H1 (cell line): ENCODE measurements at regions not wholly inside any gene's neighbourhood (a gene's known extent, or its start where the extent isn't known, plus 50 kb on each side); places are given as distances from the start of the nearest gene placed in this dataset.

Source experiments
- CTCF ChIA-PET: fragments of 300-600 bp; sonication (Branson Sonifier 250); formaldehyde crosslinking; loops from one replicate; lab custom pipeline; 2021; ENCODE audit not compliant: partially characterized antibody; lab: Charles Lee
- POLR2A ChIA-PET: fragments of 300-600 bp; sonication (Branson Sonifier 250); formaldehyde crosslinking; loops from one replicate; lab custom pipeline; 2021; ENCODE audit warnings: inconsistent platforms; ENCODE audit not compliant: partially characterized antibody; lab: Charles Lee
- DNase-seq, 2 experiments: peaks; one replicate each; pipeline versions ENCODE4 v3.0.0 to v3.0.0-alpha.2; 2010 to 2022; ENCODE audit warnings: low spot score in 2 of 2, low read depth in 1 of 2, mixed read lengths in 1 of 2
- FAIRE-seq: peaks from 2 replicates; lab custom pipeline; 2011; peaks lifted over from hg19 to GRCh38; lab: Jason Lieb, UNC
- H2AFZ ChIP-seq: 2 replicates; pipeline ENCODE4 v1.8.1; 2012; ENCODE audit warnings: low read length, inconsistent platforms
- H2AK5ac ChIP-seq: 2 replicates; pipeline ENCODE4 v1.6.1; 2013; ENCODE audit warnings: low read depth, low read length
- H2BK120ac ChIP-seq: replicated peaks from 2 replicates; pipeline ENCODE3; 2013; ENCODE audit warnings: low read depth, low read length, inconsistent platforms
- H2BK12ac ChIP-seq: 2 replicates; pipeline ENCODE4 v1.6.1; 2013; ENCODE audit warnings: low read depth, low read length
- H2BK15ac ChIP-seq: 2 replicates; pipeline ENCODE4 v1.6.1; 2013; ENCODE audit warnings: low read length
- H2BK20ac ChIP-seq: 2 replicates; pipeline ENCODE4 v1.6.1; 2013; ENCODE audit warnings: low read length
- H2BK5ac ChIP-seq: 2 replicates; pipeline ENCODE4 v1.6.1; 2013; ENCODE audit warnings: low read depth, low read length
- H3K14ac ChIP-seq: 2 replicates; pipeline ENCODE4 v1.6.1; 2013; ENCODE audit warnings: inconsistent platforms; ENCODE audit not compliant: insufficient read length
- H3K18ac ChIP-seq: 2 replicates; pipeline ENCODE4 v1.6.1; 2013; ENCODE audit warnings: low read length; ENCODE audit errors: extremely low read depth
- H3K23ac ChIP-seq: 2 replicates; pipeline ENCODE4 v1.6.1; 2013; ENCODE audit warnings: inconsistent platforms; ENCODE audit not compliant: insufficient read length
- H3K23me2 ChIP-seq: 2 replicates; pipeline ENCODE4 v1.6.1; 2013; ENCODE audit warnings: low read depth, low read length
- H3K27ac ChIP-seq: 2 replicates; pipeline ENCODE4 v1.6.1; 2011; ENCODE audit warnings: low read depth, low read length, inconsistent platforms
- H3K27me3 ChIP-seq, 4 experiments: replicated peaks in 1 of 4; 1 replicate in 1 of 4; 2 replicates in 3 of 4; pipeline versions ENCODE4 v1.6.1 to v1.8.1; 2011 to 2013; ENCODE audit warnings: low read length in 3 of 4, mild to moderate bottlenecking in 3 of 4, inconsistent platforms in 2 of 4, mixed read lengths in 2 of 4, moderate library complexity in 1 of 4; ENCODE audit not compliant: control insufficient read depth in 3 of 4, insufficient read depth in 3 of 4; ENCODE audit errors: extremely low read depth in 1 of 4
- H3K36me3 ChIP-seq, 4 experiments: 2 replicates each; pipeline versions ENCODE4 v1.6.1 to v1.8.1; 2011 to 2013; ENCODE audit warnings: mild to moderate bottlenecking in 4 of 4, low read length in 3 of 4, moderate library complexity in 2 of 4, control low read depth in 1 of 4, inconsistent platforms in 1 of 4; ENCODE audit not compliant: insufficient read depth in 4 of 4, control insufficient read depth in 2 of 4
- H3K4ac ChIP-seq: replicated peaks from 2 replicates; pipeline ENCODE3; 2013; ENCODE audit warnings: low read length, low read depth, mixed read lengths, inconsistent platforms; ENCODE audit not compliant: insufficient read length
- H3K4me1 ChIP-seq, 4 experiments: replicated peaks in 1 of 4; 1 replicate in 1 of 4; 2 replicates in 3 of 4; pipeline versions ENCODE4 v1.6.1 to v1.8.1; 2011 to 2013; ENCODE audit warnings: low read length in 3 of 4, inconsistent platforms in 2 of 4, mixed read lengths in 1 of 4; ENCODE audit not compliant: insufficient read depth in 4 of 4, control insufficient read depth in 3 of 4
- H3K4me2 ChIP-seq, 2 experiments: 2 replicates each; pipeline versions ENCODE4 v1.6.1 to v1.8.1; 2011 to 2013; ENCODE audit warnings: low read depth in 2 of 2, low read length in 2 of 2, control low read depth in 1 of 2, inconsistent platforms in 1 of 2, mild to moderate bottlenecking in 1 of 2; ENCODE audit not compliant: insufficient read depth in 1 of 2
- H3K4me3 ChIP-seq, 4 experiments: fragments of 200-600, 300-600 bp in 1 of 4; sonication (generic), shearing (Covaris generic), sonication (Bioruptor Twin) in 1 of 4; 2 replicates each; pipeline versions ENCODE4 v1.5.1 to v1.8.1; 2011 to 2016; ENCODE audit warnings: low read length in 4 of 4, low read depth in 3 of 4, control low read depth in 2 of 4, inconsistent platforms in 2 of 4, mild to moderate bottlenecking in 2 of 4, mixed read lengths in 1 of 4, moderate library complexity in 1 of 4; ENCODE audit not compliant: insufficient read depth in 2 of 4; ENCODE audit errors: extremely low read depth in 1 of 4
- H3K56ac ChIP-seq: replicated peaks from 2 replicates; pipeline ENCODE3; 2013; ENCODE audit warnings: low read depth, mild to moderate bottlenecking, mixed read lengths, low read length, inconsistent platforms; ENCODE audit not compliant: insufficient read length
- H3K79me1 ChIP-seq: 2 replicates; pipeline ENCODE4 v1.6.1; 2013; ENCODE audit warnings: low read depth, low read length, control low read depth
- H3K79me2 ChIP-seq, 2 experiments: 2 replicates each; pipeline versions ENCODE4 v1.6.1 to v1.8.1; 2012 to 2013; ENCODE audit warnings: low read length in 2 of 2, mild to moderate bottlenecking in 2 of 2, inconsistent platforms in 1 of 2; ENCODE audit not compliant: insufficient read depth in 2 of 2, control insufficient read depth in 1 of 2
- H3K9ac ChIP-seq, 4 experiments: replicated peaks in 1 of 4; 1 replicate in 1 of 4; 2 replicates in 3 of 4; pipeline versions ENCODE4 v1.6.1 to v1.8.1; 2011 to 2013; ENCODE audit warnings: low read depth in 3 of 4, low read length in 3 of 4, control low read depth in 2 of 4, mild to moderate bottlenecking in 2 of 4, moderate library complexity in 2 of 4, inconsistent platforms in 1 of 4; ENCODE audit errors: extremely low read depth in 1 of 4
- H3K9me3 ChIP-seq, 2 experiments: 2 replicates each; pipeline versions ENCODE4 v1.6.1 to v1.8.1; 2012 to 2013; ENCODE audit warnings: mild to moderate bottlenecking in 2 of 2, moderate library complexity in 2 of 2, control low read depth in 1 of 2, inconsistent platforms in 1 of 2, low read depth in 1 of 2, low read length in 1 of 2, mixed read lengths in 1 of 2; ENCODE audit not compliant: insufficient read depth in 2 of 2
- H4K20me1 ChIP-seq, 2 experiments: replicated peaks in 1 of 2; 2 replicates each; pipeline versions ENCODE3 to v1.8.1; 2011 to 2013; ENCODE audit warnings: inconsistent platforms in 2 of 2, low read length in 2 of 2, mild to moderate bottlenecking in 1 of 2; ENCODE audit not compliant: insufficient read depth in 2 of 2, control insufficient read depth in 1 of 2
- H4K5ac ChIP-seq: 2 replicates; pipeline ENCODE4 v1.6.1; 2013; ENCODE audit warnings: low read length, low read depth, mixed read lengths, inconsistent platforms; ENCODE audit not compliant: insufficient read length
- H4K8ac ChIP-seq: 2 replicates; pipeline ENCODE4 v1.8.0; 2013; ENCODE audit warnings: mild to moderate bottlenecking, moderate library complexity, low read length, inconsistent platforms; ENCODE audit not compliant: insufficient read depth; ENCODE audit errors: extremely low read depth
- H4K91ac ChIP-seq: replicated peaks from 2 replicates; pipeline ENCODE3; 2013; ENCODE audit warnings: low read length, mixed read lengths, inconsistent platforms; ENCODE audit not compliant: insufficient read length
- BCL11A ChIP-seq, 2 experiments: IDR thresholded peaks; one replicate each; pipeline ENCODE4 v1.6.1; 2011; ENCODE audit warnings: low read depth in 2 of 2, low read length in 2 of 2, mild to moderate bottlenecking in 2 of 2
- SAP30 ChIP-seq: fragments of 300-600 bp; sonication (generic); IDR thresholded peaks from 2 replicates; pipeline ENCODE4 v1.7.1; 2012; ENCODE audit warnings: low read length, moderate library complexity, mild to moderate bottlenecking, inconsistent platforms; ENCODE audit not compliant: insufficient read depth, insufficient replicate concordance
- WGBS, 2 experiments: shearing (Covaris generic) in 1 of 2; methylation state at CpG; one replicate each; pipeline versions ENCODE4 v1.1.6 to v1.1.7; 2013 to 2015; ENCODE audit warnings: low lambda C conversion rate in 2 of 2, mixed read lengths in 2 of 2, inconsistent platforms in 1 of 2, low coverage in 1 of 2, missing lambda C conversion rate in 1 of 2; ENCODE audit not compliant: insufficient replicate concordance in 2 of 2, insufficient coverage in 1 of 2, insufficient read length in 1 of 2; ENCODE audit errors: extremely low coverage in 1 of 2, missing lambda C conversion rate in 1 of 2; 5-methylcytosine and 5-hydroxymethylcytosine counted together
- TF ChIP-seq, protein P1 (sequence below), 3 experiments: IDR thresholded peaks; 1 replicate in 2 of 3; 2 replicates in 1 of 3; pipeline versions ENCODE4 v1.5.1 to v1.6.1; 2011; ENCODE audit warnings: low read length in 3 of 3, mild to moderate bottlenecking in 3 of 3, inconsistent platforms in 2 of 3, low read depth in 1 of 3, moderate library complexity in 1 of 3; ENCODE audit not compliant: insufficient read depth in 1 of 3; ENCODE audit errors: control extremely low read depth in 1 of 3

DNA sequence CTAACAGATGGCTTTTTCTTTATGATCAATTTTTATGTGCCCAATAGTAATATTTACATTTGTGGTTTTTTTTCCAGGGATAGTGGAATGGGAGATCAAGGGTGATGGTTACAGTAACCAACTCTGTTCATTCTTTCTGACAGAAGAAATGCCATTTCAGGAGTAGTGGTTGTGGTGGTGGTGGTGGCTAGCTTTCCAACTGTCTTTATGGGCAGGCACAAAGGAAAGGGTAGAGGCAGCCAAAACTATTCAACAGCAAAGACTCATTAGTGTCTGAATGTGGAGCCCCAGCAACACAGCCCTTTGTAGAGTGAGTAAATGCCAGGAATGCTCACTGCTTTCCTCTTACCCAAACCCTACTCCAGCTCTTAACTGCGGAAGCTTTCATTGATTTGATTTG lies 227.7 kb downstream of the RND3 start:
- no peak overlapping the region for H2BK120ac ChIP-seq
- no peak overlapping the region for H2BK15ac ChIP-seq
- no peaks in the 10 kb centered on the region; a peak in 1 of 7 replicates for H3K4me1 ChIP-seq
- FAIRE-seq (no peak), DNase-seq (no peak)
- CTCF ChIA-PET: interaction anchor here (1.0 to 1.1 kb wide), 2 partner anchors 10 to 179 kb away, joined by 3 read pairs; no protein-coding TSS in a partner anchor
- H3K4ac ChIP-seq: no peak overlapping the region
- H3K23me2 ChIP-seq: no peaks in the 10 kb centered on the region
- H3K14ac ChIP-seq: no peak overlapping the region
- no peak overlapping the region for H2BK5ac ChIP-seq
- H3K18ac ChIP-seq: no peak overlapping the region
- no peaks in the 10 kb centered on the region for H3K36me3 ChIP-seq
- peak overlapping the region; percentile 42; the same call in 1 of the 2 replicates for H2AFZ ChIP-seq
- POLR2A ChIA-PET: no interaction called here
- TF ChIP-seq BCL11A (IDR thresholded peaks at IDR 0.05; ENCODE audit: low read depth in 2 of 2, low read length in 2 of 2): no peak
- TF ChIP-seq, protein P1, sequence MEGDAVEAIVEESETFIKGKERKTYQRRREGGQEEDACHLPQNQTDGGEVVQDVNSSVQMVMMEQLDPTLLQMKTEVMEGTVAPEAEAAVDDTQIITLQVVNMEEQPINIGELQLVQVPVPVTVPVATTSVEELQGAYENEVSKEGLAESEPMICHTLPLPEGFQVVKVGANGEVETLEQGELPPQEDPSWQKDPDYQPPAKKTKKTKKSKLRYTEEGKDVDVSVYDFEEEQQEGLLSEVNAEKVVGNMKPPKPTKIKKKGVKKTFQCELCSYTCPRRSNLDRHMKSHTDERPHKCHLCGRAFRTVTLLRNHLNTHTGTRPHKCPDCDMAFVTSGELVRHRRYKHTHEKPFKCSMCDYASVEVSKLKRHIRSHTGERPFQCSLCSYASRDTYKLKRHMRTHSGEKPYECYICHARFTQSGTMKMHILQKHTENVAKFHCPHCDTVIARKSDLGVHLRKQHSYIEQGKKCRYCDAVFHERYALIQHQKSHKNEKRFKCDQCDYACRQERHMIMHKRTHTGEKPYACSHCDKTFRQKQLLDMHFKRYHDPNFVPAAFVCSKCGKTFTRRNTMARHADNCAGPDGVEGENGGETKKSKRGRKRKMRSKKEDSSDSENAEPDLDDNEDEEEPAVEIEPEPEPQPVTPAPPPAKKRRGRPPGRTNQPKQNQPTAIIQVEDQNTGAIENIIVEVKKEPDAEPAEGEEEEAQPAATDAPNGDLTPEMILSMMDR (IDR thresholded peaks at IDR 0.05; ENCODE audit: control extremely low read depth in 1 of 3, insufficient read depth in 1 of 3, low read depth in 1 of 3, low read length in 3 of 3): no peak
- no peak for TF ChIP-seq SAP30
- no peak overlapping the region for H2BK20ac ChIP-seq
- no peak overlapping the region for H2AK5ac ChIP-seq
- no peaks in the 10 kb centered on the region for H3K9me3 ChIP-seq
- H3K27me3 ChIP-seq: no peaks in the 10 kb centered on the region
- H3K23ac ChIP-seq: no peak overlapping the region
- no peaks in the 10 kb centered on the region for H3K79me1 ChIP-seq
- H3K56ac ChIP-seq: no peak overlapping the region
- no peak overlapping the region for H3K27ac ChIP-seq
- no peak overlapping the region for H2BK12ac ChIP-seq
- no peak overlapping the region for H4K5ac ChIP-seq
- no peak overlapping the region for H4K8ac ChIP-seq
- no peak overlapping the region for H3K9ac ChIP-seq
- H4K91ac ChIP-seq: no peak overlapping the region
- 73% methylated on average over 1 of the region's 1 CpG; no CpG with 5 or more reads in 1 of the 2 experiments for WGBS, 2 experiments
- no peak overlapping the region for H3K4me3 ChIP-seq
- no peaks in the 10 kb centered on the region for H3K79me2 ChIP-seq
- H4K20me1 ChIP-seq: no peaks in the 10 kb centered on the region
- no peak overlapping the region for H3K4me2 ChIP-seq
